Stomach smooth muscle (tissue), 2 donors: ENCODE measurements at regions not wholly inside any gene's neighbourhood (a gene's known extent, or its start where the extent isn't known, plus 50 kb on each side); places are given as distances from the start of the nearest gene placed in this dataset.
A peak's percentile ranks its signal among the peaks of the same experiment; 100 is the strongest.

Experiments
- H3K27ac ChIP-seq: one replicate; pipeline ENCODE4 v1.7.0; 2013; ENCODE audit warnings: mild to moderate bottlenecking, low read length, inconsistent platforms
- H3K27me3 ChIP-seq, 2 donors: one replicate each; pipeline ENCODE4 v1.7.0; 2013; ENCODE audit warnings: low read length in 2 of 2; ENCODE audit not compliant: insufficient read depth in 2 of 2, control insufficient read depth in 1 of 2
- H3K36me3 ChIP-seq, 2 donors: one replicate each; pipeline ENCODE4 v1.7.0; 2013; ENCODE audit warnings: low read length in 2 of 2; ENCODE audit not compliant: control insufficient read depth in 2 of 2, insufficient read depth in 2 of 2
- H3K4me1 ChIP-seq: one replicate; pipeline ENCODE4 v1.7.0; 2013; ENCODE audit warnings: low read length; ENCODE audit not compliant: control insufficient read depth, insufficient read depth
- H3K4me3 ChIP-seq, 2 donors: one replicate each; pipeline ENCODE4 v1.7.0; 2013; ENCODE audit warnings: low read length in 2 of 2
- H3K9ac ChIP-seq, 2 donors: one replicate each; pipeline ENCODE4 v1.7.0; 2013; ENCODE audit warnings: low read length in 2 of 2, mild to moderate bottlenecking in 1 of 2
- H3K9me3 ChIP-seq, 2 donors: one replicate each; pipeline ENCODE4 v1.7.0; 2013; ENCODE audit warnings: low read length in 2 of 2; ENCODE audit not compliant: control insufficient read depth in 2 of 2
- donor health status: healthy.
- donor health status: Pancreatic carcinoma.

GRCh38 chr21:39037807-39038405, 145.3 kb downstream of the PSMG1 start:
- no peaks in the 10 kb centered on the region for H3K4me1 ChIP-seq
- H3K4me3 ChIP-seq: no peak overlapping the region
- no peaks in the 10 kb centered on the region for H3K27me3 ChIP-seq
- H3K27ac ChIP-seq: no peak overlapping the region
- H3K36me3 ChIP-seq: no peaks in the 10 kb centered on the region
- no peak overlapping the region for H3K9ac ChIP-seq
- H3K9me3 ChIP-seq: no peaks in the 10 kb centered on the region

GRCh38 chr21:39036581-39036980, 146.7 kb downstream of the PSMG1 start:
- H3K27ac ChIP-seq: no peak overlapping the region
- H3K4me1 ChIP-seq: no peaks in the 10 kb centered on the region
- H3K4me3 ChIP-seq: no peak overlapping the region
- no peaks in the 10 kb centered on the region for H3K27me3 ChIP-seq
- H3K9ac ChIP-seq: no peak overlapping the region
- no peaks in the 10 kb centered on the region for H3K36me3 ChIP-seq
- no peaks in the 10 kb centered on the region for H3K9me3 ChIP-seq

- Histone ChIP-seq H3K36me3 (no peaks in the 10 kb centered on the region), H3K9me3 (no peaks in the 10 kb centered on the region), H3K27me3 (no peaks in the 10 kb centered on the region), H3K27ac (no peak overlapping the region), H3K4me3 (no peak overlapping the region), H3K4me1 (no peaks in the 10 kb centered on the region), H3K9ac (no peak overlapping the region)
Observed at GRCh38 chr21:39034590-39035536, 148.4 kb downstream of the PSMG1 start.

DNA sequence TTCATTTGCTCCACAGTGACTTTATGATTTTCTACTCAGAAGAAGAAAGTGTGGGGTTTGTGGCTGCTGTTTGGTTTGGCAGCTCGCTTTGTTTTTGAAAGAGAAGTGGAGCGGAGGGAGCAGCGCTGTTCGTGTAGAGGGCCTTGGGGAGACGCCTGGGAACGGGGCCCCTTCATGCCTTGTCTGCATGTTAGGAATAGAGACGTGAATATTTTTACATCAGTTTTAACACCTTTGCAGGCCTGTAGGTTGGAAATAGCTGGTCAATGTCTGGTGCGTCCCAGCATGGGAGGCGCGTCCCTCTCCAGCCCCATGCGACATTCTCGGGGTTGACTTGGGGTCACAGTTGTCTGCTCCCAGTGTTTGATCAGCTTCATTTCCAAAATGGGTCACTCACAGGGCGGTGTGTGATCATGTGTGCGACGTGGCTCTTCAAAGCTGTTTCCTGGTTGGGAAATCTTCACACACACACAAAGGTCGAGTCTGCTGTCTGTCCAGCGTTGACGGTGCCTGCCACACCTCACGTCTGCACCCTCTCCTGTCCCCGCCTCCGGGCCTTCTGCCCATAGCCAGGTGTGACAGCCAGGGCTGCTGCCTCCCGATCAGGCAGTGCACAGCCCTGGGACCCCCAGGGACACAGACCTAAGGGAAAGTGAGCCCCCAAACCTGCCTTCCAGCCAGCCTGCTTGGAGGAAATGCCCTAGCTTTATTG, 149.2 kb downstream of the PSMG1 start:
- H3K36me3 ChIP-seq: no peaks in the 10 kb centered on the region
- H3K4me1 ChIP-seq: no peaks in the 10 kb centered on the region
- H3K27me3 ChIP-seq: no peaks in the 10 kb centered on the region
- H3K9ac ChIP-seq: no peak overlapping the region
- no peak overlapping the region for H3K4me3 ChIP-seq
- H3K9me3 ChIP-seq: no peaks in the 10 kb centered on the region
- no peak overlapping the region for H3K27ac ChIP-seq

GRCh38 chr21:39029900-39030884, 153.1 kb downstream of the PSMG1 start:
- Histone ChIP-seq H3K9me3 (peaks cover 2 to 6% of the 10 kb centered on the region in 2 donors), H3K4me1 (peaks cover 3% of the 10 kb centered on the region), H3K4me3 (no peak overlapping the region), H3K36me3 (no peaks in the 10 kb centered on the region), H3K27me3 (no peaks in the 10 kb centered on the region), H3K27ac (no peak overlapping the region), H3K9ac (no peak overlapping the region)

GRCh38 chr21:39029086-39029755, 154.0 kb downstream of the PSMG1 start:
- Histone ChIP-seq H3K4me1 (peaks cover 3% of the 10 kb centered on the region), H3K9ac (no peak overlapping the region), H3K27ac (no peak overlapping the region), H3K36me3 (no peaks in the 10 kb centered on the region), H3K9me3 (peaks cover 4 to 6% of the 10 kb centered on the region in 2 donors), H3K4me3 (no peak overlapping the region), H3K27me3 (no peaks in the 10 kb centered on the region)

DNA sequence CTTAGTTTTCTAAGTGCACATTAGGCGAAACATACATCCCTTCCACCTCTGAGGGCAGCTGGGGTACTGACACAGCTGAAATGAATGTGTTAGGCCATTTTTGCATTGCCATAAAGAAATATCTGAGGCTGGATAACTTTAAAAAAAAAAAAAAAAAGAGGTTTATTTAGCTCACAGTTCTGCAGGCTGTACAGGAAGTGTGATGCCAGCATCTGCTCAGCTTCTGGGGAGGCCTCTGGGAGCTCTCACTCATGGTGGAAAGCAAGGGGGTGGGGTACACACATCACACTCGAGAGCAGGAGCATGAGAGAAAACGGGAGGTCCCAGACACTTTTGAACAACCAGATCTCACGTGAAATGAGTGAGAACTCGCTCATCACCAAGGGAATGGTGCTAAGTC, 158.1 kb downstream of the PSMG1 start:
- no peaks in the 10 kb centered on the region for H3K27me3 ChIP-seq
- H3K9ac ChIP-seq: no peak overlapping the region

DNA sequence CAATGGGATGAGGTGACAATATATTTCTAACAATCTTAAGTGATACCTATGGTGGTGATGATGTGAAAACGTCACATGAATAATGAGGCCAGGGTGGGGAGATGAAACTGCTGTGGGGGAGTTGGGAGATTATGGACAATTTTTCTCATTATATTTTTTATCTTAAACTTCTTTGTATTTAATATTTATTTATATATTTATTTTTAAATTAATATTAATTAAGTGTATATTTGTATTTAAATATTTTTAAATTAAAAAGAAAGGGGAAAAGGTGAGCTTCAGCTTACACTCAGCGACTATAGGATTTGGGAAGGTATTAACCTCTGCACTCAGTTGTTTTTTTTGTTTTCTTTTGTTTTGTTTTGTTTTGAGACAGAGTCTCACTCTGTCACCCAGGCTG, 158.7 kb downstream of the PSMG1 start:
- no peak overlapping the region for H3K27ac ChIP-seq
- no peaks in the 10 kb centered on the region for H3K27me3 ChIP-seq
- no peaks in the 10 kb centered on the region for H3K36me3 ChIP-seq
- H3K9ac ChIP-seq: no peak overlapping the region
- peaks cover 32% of the 10 kb centered on the region for H3K4me1 ChIP-seq
- no peak overlapping the region for H3K4me3 ChIP-seq
- H3K9me3 ChIP-seq: peaks cover 4 to 6% of the 10 kb centered on the region in 2 donors

More for the DNA sequence above, 158.1 kb downstream of the PSMG1 start:
- no peaks in the 10 kb centered on the region for H3K36me3 ChIP-seq
- H3K4me3 ChIP-seq: no peak overlapping the region
- peaks cover 4 to 6% of the 10 kb centered on the region in 2 donors for H3K9me3 ChIP-seq
- H3K27ac ChIP-seq: no peak overlapping the region
- peaks cover 32% of the 10 kb centered on the region for H3K4me1 ChIP-seq

DNA sequence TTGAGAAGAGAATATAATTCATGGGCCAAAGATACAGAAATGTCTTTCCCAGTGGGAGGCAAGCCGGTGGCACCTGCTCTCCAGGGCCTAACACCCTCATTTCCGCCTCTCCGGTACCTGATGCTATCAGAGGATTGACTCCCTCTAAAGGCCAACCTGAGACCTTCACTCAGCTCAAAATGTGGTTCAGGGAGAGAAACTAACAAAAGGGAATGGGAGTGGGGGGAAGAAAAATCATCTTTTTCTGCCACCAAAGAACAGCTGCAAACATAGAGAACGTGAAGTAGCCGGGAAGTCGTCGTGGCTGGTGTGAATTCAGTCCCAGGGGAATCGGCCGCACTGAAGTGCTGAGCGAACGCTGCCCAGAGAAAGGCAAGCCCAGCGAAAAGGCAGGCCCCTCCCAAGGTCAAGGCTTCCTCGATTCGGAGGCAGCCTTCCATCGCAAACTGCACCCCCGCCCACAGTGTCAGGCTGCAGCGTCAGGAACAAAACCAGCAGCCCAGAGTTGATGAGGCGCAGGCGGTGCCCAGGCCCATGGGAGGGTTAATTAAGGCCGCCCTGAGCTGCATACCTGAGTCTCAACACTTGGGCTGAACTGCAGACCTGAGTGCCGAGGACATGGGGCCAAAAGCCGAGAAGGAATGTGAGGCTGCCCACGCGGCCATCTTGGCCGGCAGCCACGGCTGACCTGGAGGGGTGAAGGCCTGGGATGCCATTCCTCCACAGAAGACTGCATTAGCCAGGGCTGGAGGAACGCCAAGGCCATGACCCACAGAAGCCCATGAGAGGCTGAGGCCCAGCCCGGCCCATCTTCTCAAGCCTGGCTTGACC, 160.2 kb downstream of the PSMG1 start:
- Histone ChIP-seq H3K36me3 (no peaks in the 10 kb centered on the region), H3K27me3 (no peaks in the 10 kb centered on the region), H3K4me1 (peaks cover 29% of the 10 kb centered on the region), H3K9ac (peak overlapping the region in 1 of 2 donors; percentile 55), H3K27ac (peak overlapping the region; percentile 69), H3K4me3 (peak overlapping the region in 1 of 2 donors; percentile 40), H3K9me3 (peaks cover 4 to 6% of the 10 kb centered on the region in 2 donors)
